HG03457 (cell line): ENCODE measurements at regions not wholly inside any gene's neighbourhood (a gene's known extent, or its start where the extent isn't known, plus 50 kb on each side); places are given as distances from the start of the nearest gene placed in this dataset.

Experiments used
- ATAC-seq: cut with Tn5 transposase; IDR thresholded peaks from one replicate; pipeline ENCODE4 v1.9.1; 2021; ENCODE audit warnings: moderate number of reproducible peaks; ENCODE audit not compliant: unreplicated experiment

DNA sequence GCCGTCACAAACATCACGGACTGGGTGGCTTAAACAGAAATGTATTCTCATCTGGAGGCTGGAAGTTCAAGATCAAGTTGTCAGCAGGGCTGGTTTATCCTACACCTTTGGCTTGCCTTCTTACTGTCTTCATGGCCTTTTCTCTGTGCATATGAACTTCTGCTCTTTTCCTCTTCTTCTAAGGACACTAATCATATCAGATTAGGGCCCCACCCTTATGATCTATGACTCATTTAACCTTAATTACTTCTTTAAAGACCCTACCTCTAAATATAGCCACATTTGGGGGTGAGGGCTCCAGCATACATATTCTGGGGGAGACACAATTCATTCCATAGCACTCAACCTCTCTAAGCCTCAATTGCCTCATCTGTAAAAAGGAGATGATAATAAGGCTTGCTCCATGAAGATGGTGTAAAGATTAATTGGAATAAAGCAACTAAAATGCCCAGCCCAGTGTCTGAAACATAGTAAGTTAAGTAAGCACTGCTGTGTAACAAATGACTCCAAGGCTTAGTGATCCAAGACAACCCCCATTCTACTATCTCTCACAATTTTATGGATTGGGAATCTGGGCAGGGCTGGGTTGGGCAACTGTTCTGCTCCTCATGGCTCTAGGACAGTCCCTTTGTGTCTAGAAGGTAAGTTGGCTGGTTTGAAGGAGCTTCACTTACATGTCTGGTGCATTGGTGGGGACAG, 119.8 kb downstream of the BANF2 start:
- no peak for ATAC-seq

GRCh38 chr20:17818187-17818586, 118.4 kb downstream of the BANF2 start:
- ATAC-seq = no peak

- no peak for ATAC-seq
Observed at GRCh38 chr20:17816804-17817587, 117.2 kb downstream of the BANF2 start.

DNA sequence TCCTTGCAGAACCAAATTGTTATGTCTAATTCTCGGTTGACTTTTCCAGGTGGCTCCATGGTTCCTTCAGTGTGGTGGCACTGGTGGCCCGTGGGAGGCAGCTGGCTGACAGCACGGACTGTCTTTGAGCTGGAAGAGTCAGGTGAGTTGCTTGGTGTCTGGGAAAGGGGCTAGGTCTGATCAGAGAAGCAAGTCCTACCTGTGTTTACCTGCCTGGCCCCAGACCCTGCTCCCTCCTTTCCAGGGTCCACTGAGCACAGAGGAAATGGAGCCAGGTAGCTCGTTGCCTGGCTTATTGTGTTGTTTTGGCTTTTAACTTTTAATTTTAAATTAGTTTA, 111.8 kb downstream of the BANF2 start:
- no peak for ATAC-seq

- ATAC-seq = no peak
Observed at GRCh38 chr20:17810847-17811627, 111.3 kb downstream of the BANF2 start.

DNA sequence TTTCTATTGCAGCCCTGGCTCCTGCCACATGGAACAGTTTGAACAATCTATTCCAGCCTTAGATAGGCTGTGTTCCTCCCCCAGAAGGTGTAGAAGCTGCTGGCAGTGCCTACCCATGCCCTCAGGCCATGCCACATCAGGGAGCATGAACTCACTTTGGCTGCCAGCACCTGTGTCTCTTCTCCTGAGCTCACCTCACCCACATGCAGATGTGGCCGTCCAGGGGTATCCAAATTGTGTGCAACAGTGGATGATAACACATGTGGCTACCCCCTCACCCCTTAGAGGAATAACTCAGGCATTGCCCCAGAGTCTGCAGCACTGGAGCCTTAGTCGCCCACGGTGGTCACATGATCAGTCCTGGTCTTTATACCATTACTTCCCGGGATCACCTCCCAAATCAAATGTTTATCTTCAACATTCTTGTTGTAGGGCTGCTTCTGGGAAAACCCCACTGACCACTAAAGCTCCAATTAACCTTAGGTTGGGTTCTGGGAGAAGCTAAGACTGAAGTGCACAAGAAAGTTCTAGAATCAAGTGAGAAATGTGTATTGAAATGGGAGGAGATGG, 110.4 kb downstream of the BANF2 start:
- no peak for ATAC-seq

DNA sequence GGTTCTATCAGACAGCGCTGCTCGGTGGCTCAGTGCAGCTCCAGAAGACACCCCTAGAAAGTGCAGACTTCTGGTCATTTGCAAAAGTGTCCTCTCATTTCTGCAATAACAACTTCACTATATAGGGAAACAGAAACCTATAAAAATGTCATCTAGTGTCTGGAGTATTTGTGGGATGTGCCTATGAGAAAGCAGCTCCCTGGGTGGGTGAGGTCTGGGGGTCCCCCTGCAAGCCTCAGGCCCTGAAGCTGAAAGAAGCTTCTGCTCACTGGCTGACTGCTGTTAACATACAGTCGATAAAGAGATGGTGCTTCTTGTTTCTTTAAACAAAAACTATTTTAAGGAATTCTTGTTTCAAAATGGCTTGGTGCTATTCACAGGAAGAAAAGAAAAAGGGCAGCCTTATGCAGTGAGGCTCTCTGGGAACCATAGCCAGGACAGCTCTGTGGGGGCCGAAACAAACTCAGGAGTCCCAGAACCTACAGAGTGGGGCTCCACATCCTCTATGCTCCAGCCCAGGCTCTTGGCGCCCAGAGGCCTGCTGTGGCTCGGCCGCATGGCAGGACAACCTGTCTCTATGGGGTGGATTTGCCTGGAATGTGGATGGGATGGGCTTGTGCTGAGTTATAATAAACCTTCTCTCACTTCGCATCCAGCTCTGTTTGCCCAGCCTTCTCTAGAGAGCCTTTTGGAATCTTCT, 109.7 kb downstream of the BANF2 start:
- no peak for ATAC-seq

- ATAC-seq = no peak
Observed at GRCh38 chr20:17808782-17809181, 109.0 kb downstream of the BANF2 start.

DNA sequence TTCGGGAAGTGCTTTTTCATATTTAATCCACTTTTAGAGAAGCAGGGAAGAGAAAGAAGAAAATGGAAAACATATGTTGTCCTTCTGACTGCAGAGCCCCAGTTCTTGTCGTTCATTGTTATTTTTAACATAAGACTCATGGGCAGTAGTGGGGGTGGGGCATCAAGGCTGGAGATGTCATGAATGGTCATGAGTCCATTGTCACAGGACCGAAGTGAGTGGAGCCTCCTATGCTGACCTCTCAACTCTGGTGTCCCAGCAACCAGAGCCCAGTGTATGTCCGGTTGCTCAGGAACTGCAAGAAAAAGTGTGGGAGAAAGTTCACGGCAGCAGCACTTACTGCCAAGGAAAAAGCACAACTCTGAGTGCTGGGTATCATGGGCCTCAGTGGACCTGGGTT, 108.6 kb downstream of the BANF2 start:
- no peak for ATAC-seq

- no peak for ATAC-seq
Observed at GRCh38 chr20:17807651-17808050, 107.9 kb downstream of the BANF2 start.

DNA sequence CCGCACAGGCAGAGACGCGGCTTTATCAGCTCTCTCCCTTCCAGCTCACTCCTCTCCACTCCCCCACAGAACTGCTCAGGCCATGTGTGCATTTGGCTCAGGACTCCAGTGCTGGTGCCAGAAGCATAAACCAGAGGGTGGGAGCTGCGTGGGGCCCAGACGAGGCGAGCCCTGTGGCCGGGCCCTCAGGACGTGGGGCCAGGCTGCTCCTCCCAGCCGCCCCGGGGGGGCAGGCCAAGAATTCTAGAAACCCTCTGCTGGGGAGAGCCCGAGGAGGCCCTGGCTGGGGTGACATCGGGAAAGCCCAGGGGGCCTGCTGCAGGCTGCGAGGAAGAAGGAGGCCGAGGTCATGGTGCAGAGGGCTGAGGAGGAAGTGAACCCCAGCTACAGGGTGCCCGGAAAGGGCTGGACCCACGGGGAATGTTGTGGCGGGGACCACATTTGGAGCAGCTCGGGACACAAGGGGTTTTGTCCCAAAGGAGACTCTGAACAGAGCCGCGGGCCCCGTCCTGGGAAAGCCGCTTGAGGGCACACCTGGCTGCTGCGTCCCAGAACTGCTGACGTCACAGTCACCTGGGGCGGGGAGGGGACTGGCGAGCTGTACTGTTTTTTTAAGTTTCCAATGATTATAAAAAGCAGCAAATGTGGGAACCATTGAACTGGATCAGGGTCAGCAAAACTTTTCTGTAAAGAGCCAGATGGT, 107.1 kb downstream of the BANF2 start:
- ATAC-seq = no peak

GRCh38 chr20:17806107-17806506, 106.3 kb downstream of the BANF2 start:
- ATAC-seq = no peak

- ATAC-seq = no peak
Observed at GRCh38 chr20:17803765-17804164, 104.0 kb downstream of the BANF2 start.

- no peak for ATAC-seq
Observed at GRCh38 chr20:17799575-17800227, 99.9 kb downstream of the BANF2 start.

DNA sequence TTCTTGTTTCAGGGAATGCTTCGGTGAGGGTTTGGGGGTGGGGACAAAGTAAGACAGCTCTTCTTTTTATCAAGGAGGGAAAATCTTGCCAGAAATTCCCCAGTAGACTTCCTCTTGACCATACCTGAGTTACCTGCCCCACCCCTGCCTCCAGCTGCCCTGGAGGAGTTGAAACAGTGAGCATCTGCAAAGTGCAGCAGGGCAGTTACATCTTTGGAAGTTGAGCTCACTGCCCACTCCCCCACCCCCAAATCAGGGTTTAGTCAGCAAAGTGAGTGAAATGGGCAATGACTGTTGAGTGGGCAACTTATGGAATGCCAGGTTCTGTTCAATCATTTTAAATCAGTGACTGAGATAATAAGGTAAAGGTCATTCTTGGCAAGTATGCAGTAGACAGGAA, 98.8 kb downstream of the BANF2 start:
- no peak for ATAC-seq

DNA sequence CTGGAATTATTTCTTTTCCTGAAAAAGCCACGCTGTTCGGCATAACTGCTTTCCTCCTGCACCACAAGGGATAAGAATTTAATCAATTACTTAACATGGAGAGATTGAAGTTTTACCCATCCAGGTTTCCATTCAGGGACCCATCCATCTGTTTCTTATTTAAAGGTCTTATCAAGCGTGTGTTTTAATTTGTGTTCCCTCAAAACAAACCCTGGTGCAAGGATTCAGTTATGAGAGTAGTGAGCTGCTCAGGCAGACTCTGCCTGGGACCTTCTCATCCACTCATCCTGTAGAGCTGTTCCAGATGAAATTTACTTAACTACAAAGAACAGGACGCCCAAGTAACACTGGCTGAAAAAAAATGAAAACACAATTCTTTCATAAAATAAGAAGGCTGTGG, 97.8 kb downstream of the BANF2 start:
- no peak for ATAC-seq

DNA sequence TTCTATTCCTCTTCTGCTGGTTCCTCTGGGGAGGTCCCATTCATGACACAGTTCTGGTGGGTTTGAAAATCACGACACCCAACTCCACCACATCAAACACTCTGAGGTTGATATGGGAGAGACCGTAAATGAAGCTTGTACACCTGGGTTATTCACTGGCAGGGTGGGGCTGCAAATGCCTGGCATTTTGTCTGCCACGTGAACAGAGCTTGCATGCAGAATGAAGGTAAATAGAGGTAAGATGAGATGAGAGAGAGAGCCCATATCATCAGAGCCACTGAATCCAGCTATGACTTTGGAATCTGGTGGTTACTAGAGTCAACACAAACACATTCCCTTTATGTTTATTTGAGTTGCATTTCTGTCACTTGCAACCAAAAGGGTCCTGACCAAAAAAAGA, 97.4 kb downstream of the BANF2 start:
- ATAC-seq = no peak

GRCh38 chr20:17796091-17796563, 96.4 kb downstream of the BANF2 start:
- no peak for ATAC-seq

- no peak for ATAC-seq
Observed at GRCh38 chr20:17795501-17796071, 95.8 kb downstream of the BANF2 start.
